ENCODE measurements at regions not wholly inside any gene's neighbourhood (a gene's known extent, or its start where the extent isn't known, plus 50 kb on each side); places are given as distances from the start of the nearest gene placed in this dataset.

- DNase-seq (ENCODE audit: low spot score), result no peak
- in situ Hi-C loops (cut with MboI; ENCODE audit: low pct_unique_long_range_greater_than_20kb, low sequenced_read_pairs, unreplicated experiment), result no loop called here
- no peak for TF ChIP-seq CTCF (IDR thresholded peaks at IDR 0.05; ENCODE audit: extremely low read depth, insufficient read depth, missing control alignments)
Observed at GRCh38 chr1:56240400-56240799, 339.0 kb downstream of the PLPP3 start.

GRCh38 chr1:56237491-56238064, 341.8 kb downstream of the PLPP3 start:
- no peak for TF ChIP-seq CTCF (IDR thresholded peaks at IDR 0.05; ENCODE audit: extremely low read depth, insufficient read depth, missing control alignments)
- DNase-seq (ENCODE audit: low spot score), result no peak
- in situ Hi-C loops (cut with MboI; ENCODE audit: low pct_unique_long_range_greater_than_20kb, low sequenced_read_pairs, unreplicated experiment), result no loop called here

- in situ Hi-C loops (cut with MboI; ENCODE audit: low pct_unique_long_range_greater_than_20kb, low sequenced_read_pairs, unreplicated experiment), result no loop called here
- DNase-seq (ENCODE audit: low spot score), result no peak
Observed at GRCh38 chr1:56236688-56237087, 342.7 kb downstream of the PLPP3 start.

GRCh38 chr1:56235909-56236510, 343.4 kb downstream of the PLPP3 start:
- no peak for DNase-seq (ENCODE audit: low spot score)
- TF ChIP-seq CTCF (IDR thresholded peaks at IDR 0.05; ENCODE audit: extremely low read depth, insufficient read depth, missing control alignments), result no peak
- in situ Hi-C loops (cut with MboI; ENCODE audit: low pct_unique_long_range_greater_than_20kb, low sequenced_read_pairs, unreplicated experiment), result no loop called here

More at GRCh38 chr1:56236688-56237087, 342.7 kb downstream of the PLPP3 start:
- no peak for TF ChIP-seq CTCF (IDR thresholded peaks at IDR 0.05; ENCODE audit: extremely low read depth, insufficient read depth, missing control alignments)

- in situ Hi-C loops (cut with MboI; ENCODE audit: low pct_unique_long_range_greater_than_20kb, low sequenced_read_pairs, unreplicated experiment), result no loop called here
- DNase-seq (ENCODE audit: low spot score), result no peak
- TF ChIP-seq CTCF (IDR thresholded peaks at IDR 0.05; ENCODE audit: extremely low read depth, insufficient read depth, missing control alignments), result no peak
Observed at GRCh38 chr1:56229186-56229585, 350.2 kb downstream of the PLPP3 start.

- DNase-seq (ENCODE audit: low spot score), result no peak
- in situ Hi-C loops (cut with MboI; ENCODE audit: low pct_unique_long_range_greater_than_20kb, low sequenced_read_pairs, unreplicated experiment), result no loop called here
- no peak for TF ChIP-seq CTCF (IDR thresholded peaks at IDR 0.05; ENCODE audit: extremely low read depth, insufficient read depth, missing control alignments)
Observed at GRCh38 chr1:56227886-56228285, 351.5 kb downstream of the PLPP3 start.
